B cell (primary cell): ENCODE measurements at regions not wholly inside any gene's neighbourhood (a gene's known extent, or its start where the extent isn't known, plus 50 kb on each side); places are given as distances from the start of the nearest gene placed in this dataset.

Experiments
- ATAC-seq: fragments of 200-7000 bp; cut with Tn5 transposase; one replicate; pipeline ENCODE4 v1.10.0; 2021; ENCODE audit warnings: low read depth, mild to moderate bottlenecking, moderate number of reproducible peaks, moderate library complexity
- CTCF ChIA-PET: fragments of 350-600 bp; sonication (Branson Sonifier 250); formaldehyde crosslinking; loops from one replicate; lab custom pipeline; 2021; ENCODE audit warnings: antibody characterized with exemption, inconsistent platforms; lab: Charles Lee
- POLR2A ChIA-PET: fragments of 350-600 bp; sonication (Branson Sonifier 250); formaldehyde crosslinking; loops from one replicate; lab custom pipeline; 2021; ENCODE audit warnings: antibody characterized with exemption; lab: Charles Lee
- DNase-seq: peaks from one replicate; pipeline ENCODE4 v3.0.0; 2013
- H2AFZ ChIP-seq: 2 replicates; pipeline ENCODE4 v1.6.1; 2012; ENCODE audit warnings: mild to moderate bottlenecking, low read depth, low read length; ENCODE audit not compliant: insufficient read depth, poor library complexity, severe bottlenecking
- H3K27ac ChIP-seq, 2 donors: 1 replicate in 1 of 2; 2 replicates in 1 of 2; pipeline ENCODE4 v1.5.1; 2012 to 2013; ENCODE audit warnings: low read length in 2 of 2, mild to moderate bottlenecking in 2 of 2, moderate library complexity in 1 of 2
- H3K27me3 ChIP-seq, 4 experiments: fragments of 200-600 bp in 1 of 4; sonication (generic) in 1 of 4; replicated peaks in 1 of 4; 1 replicate in 2 of 4; 2 replicates in 2 of 4; pipeline versions ENCODE4 v1.6.1 to v1.7.0; 2013 to 2016; ENCODE audit warnings: low read length in 3 of 4, mild to moderate bottlenecking in 2 of 4, mixed read lengths in 1 of 4, moderate library complexity in 1 of 4; ENCODE audit not compliant: insufficient read depth in 4 of 4, control insufficient read depth in 3 of 4; ENCODE audit errors: control extremely low read depth in 1 of 4
- H3K36me3 ChIP-seq, 2 experiments: replicated peaks in 1 of 2; 1 replicate in 1 of 2; 2 replicates in 1 of 2; pipeline versions ENCODE4 v1.6.1 to v1.7.1; 2013; ENCODE audit warnings: low read length in 1 of 2; ENCODE audit not compliant: insufficient read depth in 2 of 2, control insufficient read depth in 1 of 2; ENCODE audit errors: control extremely low read depth in 1 of 2, extremely low read depth in 1 of 2
- H3K4me1 ChIP-seq, 2 donors: fragments of 200-600 bp in 1 of 2; sonication (generic) in 1 of 2; 1 replicate in 1 of 2; 2 replicates in 1 of 2; pipeline versions ENCODE4 v1.5.1 to v1.6.1; 2013 to 2017; ENCODE audit warnings: low read length in 2 of 2; ENCODE audit not compliant: control insufficient read depth in 2 of 2, insufficient read depth in 2 of 2
- H3K4me2 ChIP-seq: replicated peaks from 2 replicates; pipeline ENCODE3; 2012; ENCODE audit warnings: mild to moderate bottlenecking, low read depth, low read length; ENCODE audit not compliant: poor library complexity, severe bottlenecking
- H3K4me3 ChIP-seq, 5 experiments: fragments of 200-600 bp in 1 of 5; sonication (generic) in 1 of 5; 1 replicate in 3 of 5; 2 replicates in 2 of 5; pipeline versions ENCODE4 v1.5.1 to v1.7.0; 2011 to 2016; ENCODE audit warnings: low read length in 4 of 5, mild to moderate bottlenecking in 4 of 5, low read depth in 2 of 5, control low read depth in 1 of 5, moderate library complexity in 1 of 5; ENCODE audit not compliant: insufficient read depth in 1 of 5; ENCODE audit errors: control extremely low read depth in 1 of 5, extremely low read depth in 1 of 5
- H3K79me2 ChIP-seq: fragments of 200-600 bp; sonication (generic); one replicate; pipeline ENCODE4 v1.6.0; 2016; ENCODE audit warnings: low read length; ENCODE audit not compliant: control insufficient read depth, insufficient read depth
- H3K9ac ChIP-seq: fragments of 200-600 bp; sonication (generic); 2 replicates; pipeline ENCODE4 v1.6.1; 2017; ENCODE audit warnings: mild to moderate bottlenecking, low read length, moderate library complexity
- H3K9me3 ChIP-seq, 3 donors: one replicate each; pipeline versions ENCODE4 v1.6.1 to v1.7.1; 2013; ENCODE audit warnings: low read length in 2 of 3; ENCODE audit not compliant: control insufficient read depth in 2 of 3, insufficient read depth in 1 of 3; ENCODE audit errors: control extremely low read depth in 1 of 3
- H4K20me1 ChIP-seq: 2 replicates; pipeline ENCODE4 v1.6.0; 2012; ENCODE audit warnings: mild to moderate bottlenecking, low read length; ENCODE audit not compliant: insufficient read depth, control insufficient read depth, poor library complexity, severe bottlenecking
- H3K27ac Mint-ChIP-seq: one replicate; pipeline ENCODE4 v1.8.0; 2021; ENCODE audit warnings: mixed read lengths
- H3K27me3 Mint-ChIP-seq: one replicate; pipeline ENCODE4 v1.8.0; 2021; ENCODE audit warnings: mixed read lengths
- H3K4me1 Mint-ChIP-seq: one replicate; pipeline ENCODE4 v1.8.0; 2021; ENCODE audit warnings: mixed read lengths
- H3K4me3 Mint-ChIP-seq: one replicate; pipeline ENCODE4 v1.8.0; 2021; ENCODE audit warnings: mixed read lengths
- H3K9me3 Mint-ChIP-seq: one replicate; pipeline ENCODE4 v1.8.0; 2022; ENCODE audit warnings: mixed read lengths; ENCODE audit not compliant: insufficient read depth
- EZH2 ChIP-seq: IDR thresholded peaks from 2 replicates; pipeline ENCODE4 v1.6.1; 2012; ENCODE audit warnings: borderline replicate concordance, low read depth, mild to moderate bottlenecking, moderate library complexity, low read length; ENCODE audit not compliant: insufficient read depth, poor library complexity, severe bottlenecking
- WGBS: methylation state at CpG from one replicate; pipeline ENCODE4 v1.1.5; 2013; ENCODE audit warnings: missing lambda C conversion rate; ENCODE audit not compliant: insufficient coverage; 5-methylcytosine and 5-hydroxymethylcytosine counted together
- intact Hi-C: fragments of 100-400 bp; cut with micrococcal nuclease; formaldehyde crosslinking; loops from one replicate; pipeline ENCODE4 v1.10.0; 2022
- TF ChIP-seq, protein P1 (sequence below): fragments of 200-600 bp; IDR thresholded peaks from one replicate; pipeline ENCODE4 v1.8.0; 2022; ENCODE audit warnings: antibody characterized with exemption, mild to moderate bottlenecking

- DNase-seq (no peak), ATAC-seq (no peak)
- H3K9me3 Mint-ChIP-seq, result no peaks in the 10 kb centered on the region
- H3K9me3 ChIP-seq, result no peaks in the 10 kb centered on the region
- peaks cover 22% of the 10 kb centered on the region for H3K27me3 Mint-ChIP-seq
- no peaks in the 10 kb centered on the region for H3K4me1 Mint-ChIP-seq
- H3K4me3 Mint-ChIP-seq, result no peak overlapping the region
- POLR2A ChIA-PET, result no interaction called here
- H3K4me2 ChIP-seq, result no peak overlapping the region
- no peak for TF ChIP-seq EZH2
- TF ChIP-seq, protein P1, sequence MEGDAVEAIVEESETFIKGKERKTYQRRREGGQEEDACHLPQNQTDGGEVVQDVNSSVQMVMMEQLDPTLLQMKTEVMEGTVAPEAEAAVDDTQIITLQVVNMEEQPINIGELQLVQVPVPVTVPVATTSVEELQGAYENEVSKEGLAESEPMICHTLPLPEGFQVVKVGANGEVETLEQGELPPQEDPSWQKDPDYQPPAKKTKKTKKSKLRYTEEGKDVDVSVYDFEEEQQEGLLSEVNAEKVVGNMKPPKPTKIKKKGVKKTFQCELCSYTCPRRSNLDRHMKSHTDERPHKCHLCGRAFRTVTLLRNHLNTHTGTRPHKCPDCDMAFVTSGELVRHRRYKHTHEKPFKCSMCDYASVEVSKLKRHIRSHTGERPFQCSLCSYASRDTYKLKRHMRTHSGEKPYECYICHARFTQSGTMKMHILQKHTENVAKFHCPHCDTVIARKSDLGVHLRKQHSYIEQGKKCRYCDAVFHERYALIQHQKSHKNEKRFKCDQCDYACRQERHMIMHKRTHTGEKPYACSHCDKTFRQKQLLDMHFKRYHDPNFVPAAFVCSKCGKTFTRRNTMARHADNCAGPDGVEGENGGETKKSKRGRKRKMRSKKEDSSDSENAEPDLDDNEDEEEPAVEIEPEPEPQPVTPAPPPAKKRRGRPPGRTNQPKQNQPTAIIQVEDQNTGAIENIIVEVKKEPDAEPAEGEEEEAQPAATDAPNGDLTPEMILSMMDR, result no peak
- no peak overlapping the region for H2AFZ ChIP-seq
- CTCF ChIA-PET, result interaction anchor here (1.2 kb wide), 1 partner anchor 25 kb away, joined by 3 read pairs; no protein-coding TSS in a partner anchor
- no peak overlapping the region for H3K9ac ChIP-seq
- H3K27me3 ChIP-seq, result peaks cover 0 to 2% (median 0%) of the 10 kb centered on the region in 4 experiments
- no peak overlapping the region for H3K27ac ChIP-seq
- no peaks in the 10 kb centered on the region for H3K36me3 ChIP-seq
- no peak overlapping the region for H3K4me3 ChIP-seq
- H3K4me1 ChIP-seq, result no peaks in the 10 kb centered on the region
- intact Hi-C loops, result no loop called here
- H4K20me1 ChIP-seq, result no peaks in the 10 kb centered on the region
- no peak overlapping the region for H3K27ac Mint-ChIP-seq
- H3K79me2 ChIP-seq, result no peaks in the 10 kb centered on the region
- 93% methylated on average over 2 of the region's 3 CpGs for WGBS
Measured at GRCh38 chr2:200735061-200735460, 76.6 kb upstream of the BZW1 start.

DNA sequence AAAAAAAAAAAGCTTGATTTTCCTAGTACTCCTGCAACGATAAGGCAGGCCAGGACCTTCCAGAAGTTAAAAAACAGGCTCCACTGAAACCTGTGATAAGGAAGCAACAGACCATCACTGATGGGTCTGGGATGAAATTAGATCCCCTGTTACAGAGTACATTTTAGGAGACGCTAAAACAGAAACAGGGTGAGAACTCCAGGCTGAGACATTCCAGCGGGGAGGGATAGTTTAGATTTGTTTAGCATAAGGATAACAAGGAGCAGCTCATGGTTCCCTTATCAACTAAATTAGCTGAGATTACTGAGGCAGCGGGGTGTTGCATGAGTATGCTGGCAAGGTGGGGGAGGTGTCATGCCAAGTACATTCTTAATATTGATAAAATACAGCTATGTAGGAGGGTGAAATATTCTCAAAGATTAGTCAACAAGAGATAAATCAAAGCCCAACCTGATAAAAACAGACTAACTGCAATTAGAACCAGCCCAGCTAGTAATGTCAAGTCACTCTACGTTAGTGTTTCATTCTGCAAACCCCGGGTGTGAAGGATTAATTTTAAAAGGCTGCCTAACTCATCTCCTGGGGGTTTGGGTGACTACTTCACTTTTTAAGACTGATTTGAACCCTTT, 75.0 kb upstream of the BZW1 start:
- POLR2A ChIA-PET, result interaction anchor here (0.9 kb wide), 1 partner anchor 9 kb away, joined by 3 read pairs; no protein-coding TSS in a partner anchor
- Mint-ChIP-seq H3K27ac (no peak overlapping the region), H3K9me3 (no peaks in the 10 kb centered on the region)

More for the DNA sequence above, 75.0 kb upstream of the BZW1 start:
- Histone ChIP-seq H2AFZ (no peak overlapping the region), H3K27me3 (peaks cover 0 to 2% (median 0%) of the 10 kb centered on the region in 4 experiments), H3K4me3 (no peak overlapping the region), H3K27ac (no peak overlapping the region), H3K79me2 (no peaks in the 10 kb centered on the region), H3K36me3 (no peaks in the 10 kb centered on the region), H3K9me3 (no peaks in the 10 kb centered on the region), H4K20me1 (no peaks in the 10 kb centered on the region), H3K4me2 (no peak overlapping the region), H3K4me1 (no peaks in the 10 kb centered on the region), H3K9ac (no peak overlapping the region)
- TF ChIP-seq, protein P1, result no peak
- TF ChIP-seq EZH2, result no peak
- CTCF ChIA-PET, result no interaction called here
- H3K27me3 Mint-ChIP-seq, result peaks cover 16% of the 10 kb centered on the region
- ATAC-seq, result no peak
- intact Hi-C loops, result no loop called here
- no peak for DNase-seq
- no peaks in the 10 kb centered on the region for H3K4me1 Mint-ChIP-seq
- WGBS, result 100% methylated on average over 1 of the region's 6 CpGs
- H3K4me3 Mint-ChIP-seq, result no peak overlapping the region
